SK-N-SH (cell line): ENCODE measurements at regions not wholly inside any gene's neighbourhood (a gene's known extent, or its start where the extent isn't known, plus 50 kb on each side); places are given as distances from the start of the nearest gene placed in this dataset.

Source experiments
- CTCF ChIA-PET: fragments of 300-600, 350-600 bp; formaldehyde crosslinking; extraction: SDS; loops from one replicate; lab custom pipeline; 2021; lab: Yijun Ruan, JAX
- POLR2A ChIA-PET: fragments of 350-600 bp; sonication (Branson Sonifier 250); formaldehyde crosslinking; extraction: SDS; loops from one replicate; lab custom pipeline; 2020; ENCODE audit warnings: antibody characterized with exemption, inconsistent platforms; lab: Yijun Ruan, JAX
- DNase-seq: peaks from one replicate; pipeline ENCODE4 v3.0.0; 2012
- H2AFZ ChIP-seq: fragments of 200-600 bp; sonication (generic); 2 replicates; pipeline ENCODE4 v1.8.1; 2016; ENCODE audit warnings: antibody characterized with exemption, mild to moderate bottlenecking, low read depth
- H3F3A ChIP-seq: fragments of 200-600 bp; sonication (generic); replicated peaks from 2 replicates; pipeline ENCODE3; 2016; ENCODE audit warnings: antibody characterized with exemption, mild to moderate bottlenecking; ENCODE audit not compliant: insufficient read depth
- H3K27ac ChIP-seq, 2 experiments: fragments of 200-500 bp in 1 of 2; fragments of 200-600 bp in 1 of 2; sonication (Bioruptor generic) in 1 of 2; sonication (generic), shearing (Covaris generic) in 1 of 2; 2 replicates each; pipeline versions ENCODE4 v1.5.1 to v1.6.1; 2014 to 2016; ENCODE audit warnings: low read depth in 2 of 2, inconsistent platforms in 1 of 2, low read length in 1 of 2, mild to moderate bottlenecking in 1 of 2, mixed read lengths in 1 of 2
- H3K27me3 ChIP-seq: fragments of 200-600 bp; sonication (generic), shearing (Covaris generic); 2 replicates; pipeline ENCODE4 v1.6.1; 2016; ENCODE audit warnings: mixed run types; ENCODE audit not compliant: insufficient read depth
- H3K36me3 ChIP-seq, 2 experiments: fragments of 200-500 bp in 1 of 2; fragments of 200-600 bp in 1 of 2; sonication (Bioruptor generic) in 1 of 2; sonication (generic) in 1 of 2; replicated peaks in 1 of 2; 2 replicates each; pipeline versions ENCODE3 to v1.5.1; 2014 to 2016; ENCODE audit warnings: low read length in 1 of 2, mild to moderate bottlenecking in 1 of 2; ENCODE audit not compliant: insufficient read depth in 2 of 2, control insufficient read depth in 1 of 2
- H3K4me1 ChIP-seq, 2 experiments: fragments of 200-500 bp in 1 of 2; fragments of 200-600 bp in 1 of 2; sonication (Bioruptor generic) in 1 of 2; sonication (generic), shearing (Covaris generic) in 1 of 2; 2 replicates each; pipeline versions ENCODE4 v1.5.1 to v1.6.1; 2014 to 2016; ENCODE audit warnings: low read depth in 1 of 2, low read length in 1 of 2, mixed run types in 1 of 2; ENCODE audit not compliant: insufficient read depth in 2 of 2, control insufficient read depth in 1 of 2
- H3K4me2 ChIP-seq: fragments of 200-600 bp; sonication (generic), shearing (Covaris generic); 2 replicates; pipeline ENCODE4 v1.6.1; 2017; ENCODE audit warnings: mixed run types
- H3K4me3 ChIP-seq, 2 experiments: fragments of 200-500 bp in 1 of 2; fragments of 200-600 bp in 1 of 2; sonication (Bioruptor generic) in 1 of 2; sonication (generic), shearing (Covaris generic) in 1 of 2; 2 replicates each; pipeline versions ENCODE4 v1.5.1 to v1.8.1; 2014 to 2016; ENCODE audit warnings: low read depth in 2 of 2, inconsistent platforms in 1 of 2, low read length in 1 of 2, mild to moderate bottlenecking in 1 of 2, mixed read lengths in 1 of 2, moderate library complexity in 1 of 2
- H3K79me2 ChIP-seq: fragments of 200-600 bp; sonication (generic); 2 replicates; pipeline ENCODE4 v1.8.1; 2017; ENCODE audit warnings: mild to moderate bottlenecking; ENCODE audit not compliant: insufficient read depth
- H3K9ac ChIP-seq: fragments of 200-600 bp; sonication (generic); 2 replicates; pipeline ENCODE4 v1.6.1; 2017; ENCODE audit warnings: mixed run types
- H3K9me2 ChIP-seq: fragments of 200-600 bp; sonication (generic); 2 replicates; pipeline ENCODE4 v1.6.1; 2017; ENCODE audit warnings: mixed run types
- H3K9me3 ChIP-seq: fragments of 200-600 bp; sonication (generic); 2 replicates; pipeline ENCODE4 v1.6.1; 2017; ENCODE audit warnings: mixed run types, mild to moderate bottlenecking, moderate library complexity
- H4K20me1 ChIP-seq: fragments of 200-600 bp; sonication (generic); 2 replicates; pipeline ENCODE4 v1.6.1; 2017; ENCODE audit warnings: mild to moderate bottlenecking, mixed run types; ENCODE audit not compliant: insufficient read depth
- EP300 ChIP-seq, 2 experiments: IDR thresholded peaks; 2 replicates each; pipeline versions ENCODE4 v1.4.0 to v1.6.1; 2012; ENCODE audit warnings: borderline replicate concordance in 1 of 2, low read depth in 1 of 2, low read length in 1 of 2
- FOSL2 ChIP-seq: IDR thresholded peaks from 2 replicates; pipeline ENCODE4 v1.4.0; 2012; ENCODE audit warnings: low read depth, mild to moderate bottlenecking, moderate library complexity, borderline replicate concordance
- FOXJ3 ChIP-seq: sonication (generic); formaldehyde crosslinking; IDR thresholded peaks from 2 replicates; pipeline ENCODE4 v1.5.1; 2020; ENCODE audit warnings: mild to moderate bottlenecking, missing genetic modification reagents
- GATA2 ChIP-seq: sonication (generic); formaldehyde crosslinking; IDR thresholded peaks from 2 replicates; pipeline ENCODE4 v1.5.0; 2020; ENCODE audit warnings: mild to moderate bottlenecking, missing genetic modification reagents
- JUND ChIP-seq: IDR thresholded peaks from 2 replicates; pipeline ENCODE4 v1.4.0; 2012
- NRF1 ChIP-seq: IDR thresholded peaks from 2 replicates; pipeline ENCODE4 v1.6.1; 2012; ENCODE audit warnings: low read depth, mild to moderate bottlenecking, low read length
- POLR2AphosphoS5 ChIP-seq: IDR thresholded peaks from 2 replicates; pipeline ENCODE4 v1.6.1; 2012; ENCODE audit warnings: low read depth, low read length
- RAD21 ChIP-seq: IDR thresholded peaks from 2 replicates; pipeline ENCODE4 v1.6.1; 2012; ENCODE audit warnings: mild to moderate bottlenecking, low read length
- RCOR1 ChIP-seq: fragments of 150-350 bp; IDR thresholded peaks from 2 replicates; pipeline ENCODE4 v1.6.1; 2017; ENCODE audit warnings: antibody characterized with exemption, low read length
- RFX5 ChIP-seq: IDR thresholded peaks from 2 replicates; pipeline ENCODE4 v1.6.1; 2012; ENCODE audit warnings: mild to moderate bottlenecking, improper control_type of control experiment, low read length
- SMC3 ChIP-seq: IDR thresholded peaks from 2 replicates; pipeline ENCODE4 v1.6.1; 2012; ENCODE audit warnings: low read depth, low read length, improper control_type of control experiment
- TCF12 ChIP-seq: IDR thresholded peaks from 2 replicates; pipeline ENCODE4 v1.4.0; 2012
- TEAD4 ChIP-seq: IDR thresholded peaks from 2 replicates; pipeline ENCODE4 v1.4.0; 2012; ENCODE audit warnings: mild to moderate bottlenecking, borderline replicate concordance; ENCODE audit not compliant: insufficient read depth
- YY1 ChIP-seq: IDR thresholded peaks from 2 replicates; pipeline ENCODE4 v1.4.0; 2012; ENCODE audit warnings: low read depth, mild to moderate bottlenecking
- WGBS: methylation state at CpG from one replicate; pipeline ENCODE4 v1.1.6; 2017; ENCODE audit warnings: low lambda C conversion rate; 5-methylcytosine and 5-hydroxymethylcytosine counted together
- TF ChIP-seq, protein P1 (sequence below): IDR thresholded peaks from 2 replicates; pipeline ENCODE4 v1.6.1; 2012; ENCODE audit warnings: mild to moderate bottlenecking, low read depth, low read length, moderate library complexity
- TF ChIP-seq, protein P2 (sequence below): IDR thresholded peaks from 2 replicates; pipeline ENCODE4 v1.4.0; 2012; ENCODE audit warnings: low read depth, borderline replicate concordance
- TF ChIP-seq, protein P3 (sequence below): IDR thresholded peaks from 2 replicates; pipeline ENCODE4 v1.4.0; 2012; ENCODE audit warnings: low read depth
- TF ChIP-seq, protein P4 (sequence below): IDR thresholded peaks from 2 replicates; pipeline ENCODE4 v1.4.0; 2012; ENCODE audit warnings: low read depth, borderline replicate concordance
- TF ChIP-seq, protein P5 (sequence below): IDR thresholded peaks from 2 replicates; pipeline ENCODE4; 2012

DNA sequence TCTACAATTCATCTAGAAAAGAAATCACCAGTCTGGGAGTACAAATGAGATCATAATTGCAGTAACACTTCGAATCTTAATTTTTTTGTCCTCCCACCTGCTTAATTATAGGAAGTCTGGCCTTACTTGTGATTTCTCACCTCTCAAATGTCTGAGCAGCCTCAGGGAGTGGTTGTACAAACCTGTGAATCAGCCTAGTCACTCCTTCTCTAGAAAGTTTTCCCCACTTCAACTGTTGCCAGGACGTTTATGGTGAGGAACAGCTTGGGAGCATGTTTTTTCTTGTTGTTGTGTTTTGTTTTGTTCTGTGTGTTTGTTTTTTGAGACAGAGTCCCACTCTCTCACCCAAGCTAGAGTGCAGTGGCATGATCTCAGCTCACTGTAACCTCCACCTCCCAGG lies 50.3 kb upstream of the CLDN10 start:
- WGBS: 19% methylated on average over 2 of the region's 2 CpGs
- no peak for TF ChIP-seq FOSL2
- TF ChIP-seq YY1: no peak
- TF ChIP-seq SMC3: no peak
- no peak for TF ChIP-seq RFX5
- TF ChIP-seq, protein P1, sequence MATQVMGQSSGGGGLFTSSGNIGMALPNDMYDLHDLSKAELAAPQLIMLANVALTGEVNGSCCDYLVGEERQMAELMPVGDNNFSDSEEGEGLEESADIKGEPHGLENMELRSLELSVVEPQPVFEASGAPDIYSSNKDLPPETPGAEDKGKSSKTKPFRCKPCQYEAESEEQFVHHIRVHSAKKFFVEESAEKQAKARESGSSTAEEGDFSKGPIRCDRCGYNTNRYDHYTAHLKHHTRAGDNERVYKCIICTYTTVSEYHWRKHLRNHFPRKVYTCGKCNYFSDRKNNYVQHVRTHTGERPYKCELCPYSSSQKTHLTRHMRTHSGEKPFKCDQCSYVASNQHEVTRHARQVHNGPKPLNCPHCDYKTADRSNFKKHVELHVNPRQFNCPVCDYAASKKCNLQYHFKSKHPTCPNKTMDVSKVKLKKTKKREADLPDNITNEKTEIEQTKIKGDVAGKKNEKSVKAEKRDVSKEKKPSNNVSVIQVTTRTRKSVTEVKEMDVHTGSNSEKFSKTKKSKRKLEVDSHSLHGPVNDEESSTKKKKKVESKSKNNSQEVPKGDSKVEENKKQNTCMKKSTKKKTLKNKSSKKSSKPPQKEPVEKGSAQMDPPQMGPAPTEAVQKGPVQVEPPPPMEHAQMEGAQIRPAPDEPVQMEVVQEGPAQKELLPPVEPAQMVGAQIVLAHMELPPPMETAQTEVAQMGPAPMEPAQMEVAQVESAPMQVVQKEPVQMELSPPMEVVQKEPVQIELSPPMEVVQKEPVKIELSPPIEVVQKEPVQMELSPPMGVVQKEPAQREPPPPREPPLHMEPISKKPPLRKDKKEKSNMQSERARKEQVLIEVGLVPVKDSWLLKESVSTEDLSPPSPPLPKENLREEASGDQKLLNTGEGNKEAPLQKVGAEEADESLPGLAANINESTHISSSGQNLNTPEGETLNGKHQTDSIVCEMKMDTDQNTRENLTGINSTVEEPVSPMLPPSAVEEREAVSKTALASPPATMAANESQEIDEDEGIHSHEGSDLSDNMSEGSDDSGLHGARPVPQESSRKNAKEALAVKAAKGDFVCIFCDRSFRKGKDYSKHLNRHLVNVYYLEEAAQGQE: no peak
- TF ChIP-seq EP300 (IDR thresholded peaks at IDR 0.05; ENCODE audit: borderline replicate concordance in 1 of 2, low read depth in 1 of 2, low read length in 1 of 2): no peak
- TF ChIP-seq TCF12: no peak
- no peak for TF ChIP-seq FOXJ3
- TF ChIP-seq, protein P2, sequence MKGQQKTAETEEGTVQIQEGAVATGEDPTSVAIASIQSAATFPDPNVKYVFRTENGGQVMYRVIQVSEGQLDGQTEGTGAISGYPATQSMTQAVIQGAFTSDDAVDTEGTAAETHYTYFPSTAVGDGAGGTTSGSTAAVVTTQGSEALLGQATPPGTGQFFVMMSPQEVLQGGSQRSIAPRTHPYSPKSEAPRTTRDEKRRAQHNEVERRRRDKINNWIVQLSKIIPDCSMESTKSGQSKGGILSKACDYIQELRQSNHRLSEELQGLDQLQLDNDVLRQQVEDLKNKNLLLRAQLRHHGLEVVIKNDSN: no peak
- TF ChIP-seq NRF1: no peak
- TF ChIP-seq, protein P3, sequence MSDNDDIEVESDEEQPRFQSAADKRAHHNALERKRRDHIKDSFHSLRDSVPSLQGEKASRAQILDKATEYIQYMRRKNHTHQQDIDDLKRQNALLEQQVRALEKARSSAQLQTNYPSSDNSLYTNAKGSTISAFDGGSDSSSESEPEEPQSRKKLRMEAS: no peak
- TF ChIP-seq, protein P4, sequence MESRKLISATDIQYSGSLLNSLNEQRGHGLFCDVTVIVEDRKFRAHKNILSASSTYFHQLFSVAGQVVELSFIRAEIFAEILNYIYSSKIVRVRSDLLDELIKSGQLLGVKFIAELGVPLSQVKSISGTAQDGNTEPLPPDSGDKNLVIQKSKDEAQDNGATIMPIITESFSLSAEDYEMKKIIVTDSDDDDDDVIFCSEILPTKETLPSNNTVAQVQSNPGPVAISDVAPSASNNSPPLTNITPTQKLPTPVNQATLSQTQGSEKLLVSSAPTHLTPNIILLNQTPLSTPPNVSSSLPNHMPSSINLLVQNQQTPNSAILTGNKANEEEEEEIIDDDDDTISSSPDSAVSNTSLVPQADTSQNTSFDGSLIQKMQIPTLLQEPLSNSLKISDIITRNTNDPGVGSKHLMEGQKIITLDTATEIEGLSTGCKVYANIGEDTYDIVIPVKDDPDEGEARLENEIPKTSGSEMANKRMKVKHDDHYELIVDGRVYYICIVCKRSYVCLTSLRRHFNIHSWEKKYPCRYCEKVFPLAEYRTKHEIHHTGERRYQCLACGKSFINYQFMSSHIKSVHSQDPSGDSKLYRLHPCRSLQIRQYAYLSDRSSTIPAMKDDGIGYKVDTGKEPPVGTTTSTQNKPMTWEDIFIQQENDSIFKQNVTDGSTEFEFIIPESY: no peak
- TF ChIP-seq, protein P5, sequence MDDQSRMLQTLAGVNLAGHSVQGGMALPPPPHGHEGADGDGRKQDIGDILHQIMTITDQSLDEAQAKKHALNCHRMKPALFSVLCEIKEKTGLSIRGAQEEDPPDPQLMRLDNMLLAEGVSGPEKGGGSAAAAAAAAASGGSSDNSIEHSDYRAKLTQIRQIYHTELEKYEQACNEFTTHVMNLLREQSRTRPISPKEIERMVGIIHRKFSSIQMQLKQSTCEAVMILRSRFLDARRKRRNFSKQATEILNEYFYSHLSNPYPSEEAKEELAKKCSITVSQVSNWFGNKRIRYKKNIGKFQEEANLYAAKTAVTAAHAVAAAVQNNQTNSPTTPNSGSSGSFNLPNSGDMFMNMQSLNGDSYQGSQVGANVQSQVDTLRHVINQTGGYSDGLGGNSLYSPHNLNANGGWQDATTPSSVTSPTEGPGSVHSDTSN: no peak
- TF ChIP-seq JUND: no peak
- TF ChIP-seq POLR2AphosphoS5: no peak
- TF ChIP-seq TEAD4: no peak
- no peak for TF ChIP-seq GATA2 (CRISPR knock-in tag)
- no peak for TF ChIP-seq RAD21
- no peak for TF ChIP-seq RCOR1
- Histone ChIP-seq H3K9ac (no peak overlapping the region), H3K36me3 (no peaks in the 10 kb centered on the region), H3K9me3 (no peaks in the 10 kb centered on the region), H3K9me2 (no peaks in the 10 kb centered on the region), H2AFZ (no peak overlapping the region), H3K27ac (no peak overlapping the region), H3K4me2 (no peak overlapping the region), H3K27me3 (no peaks in the 10 kb centered on the region), H4K20me1 (no peaks in the 10 kb centered on the region), H3F3A (no peaks in the 10 kb centered on the region), H3K79me2 (no peaks in the 10 kb centered on the region), H3K4me1 (peaks cover 0 to 3% of the 10 kb centered on the region in 2 experiments; a peak in 1 of 4 replicates), H3K4me3 (no peak overlapping the region)
- CTCF ChIA-PET: no interaction called here
- no peak for DNase-seq
- POLR2A ChIA-PET: no interaction called here
